Liver (tissue), 8 donors: ENCODE measurements at regions not wholly inside any gene's neighbourhood (a gene's known extent, or its start where the extent isn't known, plus 50 kb on each side); places are given as distances from the start of the nearest gene placed in this dataset.

Source experiments
- DNase-seq: peaks from one replicate; pipeline ENCODE4 v3.0.0-alpha.2; 2017; ENCODE audit warnings: low spot score
- H3K27ac ChIP-seq, 2 donors: one replicate each; pipeline ENCODE4 v1.7.0; 2013; ENCODE audit warnings: inconsistent platforms in 2 of 2, low read length in 2 of 2, control low read depth in 1 of 2, low read depth in 1 of 2, mild to moderate bottlenecking in 1 of 2
- H3K27me3 ChIP-seq, 4 donors: one replicate each; pipeline versions ENCODE4 v1.6.1 to v1.7.0; 2013; ENCODE audit warnings: low read length in 3 of 4, inconsistent platforms in 1 of 4, mild to moderate bottlenecking in 1 of 4, moderate library complexity in 1 of 4; ENCODE audit not compliant: control insufficient read depth in 4 of 4, insufficient read depth in 4 of 4
- H3K36me3 ChIP-seq, 4 donors: one replicate each; pipeline versions ENCODE4 v1.6.1 to v1.7.0; 2013; ENCODE audit warnings: low read length in 3 of 4, mild to moderate bottlenecking in 3 of 4, low read depth in 1 of 4, moderate library complexity in 1 of 4; ENCODE audit not compliant: control insufficient read depth in 4 of 4, insufficient read depth in 3 of 4
- H3K4me1 ChIP-seq, 4 donors: one replicate each; pipeline versions ENCODE4 v1.6.1 to v1.7.0; 2013; ENCODE audit warnings: low read length in 3 of 4, mild to moderate bottlenecking in 3 of 4, moderate library complexity in 1 of 4; ENCODE audit not compliant: control insufficient read depth in 4 of 4, insufficient read depth in 4 of 4
- H3K4me3 ChIP-seq, 3 donors: one replicate each; pipeline versions ENCODE4 v1.6.1 to v1.7.0; 2013; ENCODE audit warnings: low read length in 3 of 3, control low read depth in 1 of 3, low read depth in 1 of 3, mild to moderate bottlenecking in 1 of 3
- H3K9ac ChIP-seq, 2 donors: one replicate each; pipeline ENCODE4 v1.7.0; 2013; ENCODE audit warnings: low read length in 2 of 2, mild to moderate bottlenecking in 2 of 2, moderate library complexity in 2 of 2, control low read depth in 1 of 2, low read depth in 1 of 2
- H3K9me3 ChIP-seq, 4 donors: one replicate each; pipeline versions ENCODE4 v1.6.1 to v1.7.0; 2013; ENCODE audit warnings: low read length in 3 of 4; ENCODE audit not compliant: control insufficient read depth in 4 of 4
- CTCF ChIP-seq: fragments of 150-350 bp; IDR thresholded peaks from 2 replicates; pipeline ENCODE4 v1.5.1; 2017; ENCODE audit warnings: improper control_type of control experiment, low read depth, low read length; ENCODE audit not compliant: missing input control
- EGR1 ChIP-seq, 2 donors: IDR thresholded peaks; 2 replicates each; pipeline ENCODE4 v1.6.1; 2016 to 2018; ENCODE audit warnings: antibody characterized with exemption in 2 of 2, low read depth in 2 of 2
- FOXA1 ChIP-seq: IDR thresholded peaks from 2 replicates; pipeline ENCODE4 v1.6.1; 2016; ENCODE audit warnings: antibody characterized with exemption
- FOXA2 ChIP-seq: IDR thresholded peaks from 2 replicates; pipeline ENCODE4 v1.6.1; 2016; ENCODE audit warnings: antibody characterized with exemption
- HNF4G ChIP-seq: IDR thresholded peaks from 2 replicates; pipeline ENCODE4 v1.6.1; 2016; ENCODE audit warnings: antibody characterized with exemption
- JUND ChIP-seq, 2 donors: IDR thresholded peaks; 2 replicates each; pipeline ENCODE4 v1.6.1; 2016; ENCODE audit warnings: antibody characterized with exemption in 2 of 2
- MAX ChIP-seq: IDR thresholded peaks from 2 replicates; pipeline ENCODE4 v1.6.1; 2016; ENCODE audit warnings: antibody characterized with exemption
- NR2F2 ChIP-seq: IDR thresholded peaks from 2 replicates; pipeline ENCODE4 v1.6.1; 2016; ENCODE audit warnings: antibody characterized with exemption
- RAD21 ChIP-seq, 2 donors: IDR thresholded peaks; 2 replicates each; pipeline ENCODE4 v1.6.1; 2016; ENCODE audit warnings: antibody characterized with exemption in 2 of 2, mild to moderate bottlenecking in 2 of 2
- RXRA ChIP-seq, 2 donors: IDR thresholded peaks; 2 replicates each; pipeline ENCODE4 v1.6.1; 2017 to 2018; ENCODE audit warnings: antibody characterized with exemption in 2 of 2, mild to moderate bottlenecking in 1 of 2
- SP1 ChIP-seq: IDR thresholded peaks from 2 replicates; pipeline ENCODE4 v1.6.1; 2018; ENCODE audit warnings: antibody characterized with exemption, mild to moderate bottlenecking
- TAF1 ChIP-seq: conservative IDR thresholded peaks from 2 replicates; pipeline ENCODE4 v1.6.1; 2016; ENCODE audit warnings: antibody characterized with exemption, mild to moderate bottlenecking
- YY1 ChIP-seq: IDR thresholded peaks from 2 replicates; pipeline ENCODE4 v1.6.1; 2016; ENCODE audit warnings: antibody characterized with exemption, mild to moderate bottlenecking
- WGBS: extraction: QIAGEN DNeasy Blood & Tissue Kit; methylation state at CpG from one replicate; pipeline ENCODE4 v1.1.7; 2013; 5-methylcytosine and 5-hydroxymethylcytosine counted together
- TF ChIP-seq, protein P1 (sequence below): IDR thresholded peaks from 2 replicates; pipeline ENCODE4 v1.6.1; 2016; ENCODE audit warnings: antibody characterized with exemption, mild to moderate bottlenecking
- TF ChIP-seq, protein P2 (sequence below): IDR thresholded peaks from 2 replicates; pipeline ENCODE4 v1.6.1; 2016; ENCODE audit warnings: antibody characterized with exemption
- TF ChIP-seq, protein P3 (sequence below): IDR thresholded peaks from 2 replicates; pipeline ENCODE4 v1.6.1; 2016; ENCODE audit warnings: antibody characterized with exemption
- donor health status: healthy.
- donor health status: healthy.
- donor health status: healthy.
- donor health status: healthy.
- donor health status: healthy.

GRCh38 chr10:45061982-45062381 is 61.3 kb downstream of the ZNF22 start (continued):
- TF ChIP-seq FOXA2, result no peak

DNA sequence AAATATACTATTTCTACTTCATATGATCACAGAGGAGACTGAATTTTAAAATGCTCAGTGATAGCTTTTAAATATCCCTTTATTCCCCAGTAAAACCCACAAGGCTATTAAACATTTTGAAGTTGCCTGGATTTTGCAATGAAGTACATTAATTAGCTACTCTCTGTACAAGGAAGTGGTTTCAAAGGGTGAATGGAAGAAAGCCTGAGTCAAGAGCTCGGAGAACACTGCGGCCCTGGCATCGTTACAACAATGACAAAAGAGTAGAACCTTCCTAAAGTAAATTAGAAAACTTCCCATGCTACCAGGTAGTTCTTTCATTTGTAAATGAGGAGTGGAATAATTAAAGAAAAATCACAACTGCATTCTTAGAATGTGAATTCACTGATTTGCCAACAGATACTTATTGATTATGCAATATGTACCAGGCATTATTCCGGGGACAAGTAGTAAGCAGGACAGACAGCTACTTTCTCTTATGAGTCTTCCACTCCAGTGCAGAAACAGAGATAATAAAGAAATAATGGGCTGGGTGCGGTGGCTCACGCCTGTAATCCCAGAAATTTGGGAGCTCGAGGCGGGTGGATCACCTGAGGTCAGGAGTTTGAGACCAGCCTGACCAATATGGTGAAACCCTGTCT is 63.0 kb downstream of the ZNF22 start:
- TF ChIP-seq RAD21 (IDR thresholded peaks at IDR 0.05), result no peak
- TF ChIP-seq SP1, result no peak
- TF ChIP-seq HNF4G, result no peak
- TF ChIP-seq EGR1 (IDR thresholded peaks at IDR 0.05; ENCODE audit: low read depth in 2 of 2), result no peak
- no peak for TF ChIP-seq MAX
- no peak for TF ChIP-seq RXRA (IDR thresholded peaks at IDR 0.05)
- no peak for TF ChIP-seq CTCF
- TF ChIP-seq FOXA1, result no peak
- TF ChIP-seq, protein P1, sequence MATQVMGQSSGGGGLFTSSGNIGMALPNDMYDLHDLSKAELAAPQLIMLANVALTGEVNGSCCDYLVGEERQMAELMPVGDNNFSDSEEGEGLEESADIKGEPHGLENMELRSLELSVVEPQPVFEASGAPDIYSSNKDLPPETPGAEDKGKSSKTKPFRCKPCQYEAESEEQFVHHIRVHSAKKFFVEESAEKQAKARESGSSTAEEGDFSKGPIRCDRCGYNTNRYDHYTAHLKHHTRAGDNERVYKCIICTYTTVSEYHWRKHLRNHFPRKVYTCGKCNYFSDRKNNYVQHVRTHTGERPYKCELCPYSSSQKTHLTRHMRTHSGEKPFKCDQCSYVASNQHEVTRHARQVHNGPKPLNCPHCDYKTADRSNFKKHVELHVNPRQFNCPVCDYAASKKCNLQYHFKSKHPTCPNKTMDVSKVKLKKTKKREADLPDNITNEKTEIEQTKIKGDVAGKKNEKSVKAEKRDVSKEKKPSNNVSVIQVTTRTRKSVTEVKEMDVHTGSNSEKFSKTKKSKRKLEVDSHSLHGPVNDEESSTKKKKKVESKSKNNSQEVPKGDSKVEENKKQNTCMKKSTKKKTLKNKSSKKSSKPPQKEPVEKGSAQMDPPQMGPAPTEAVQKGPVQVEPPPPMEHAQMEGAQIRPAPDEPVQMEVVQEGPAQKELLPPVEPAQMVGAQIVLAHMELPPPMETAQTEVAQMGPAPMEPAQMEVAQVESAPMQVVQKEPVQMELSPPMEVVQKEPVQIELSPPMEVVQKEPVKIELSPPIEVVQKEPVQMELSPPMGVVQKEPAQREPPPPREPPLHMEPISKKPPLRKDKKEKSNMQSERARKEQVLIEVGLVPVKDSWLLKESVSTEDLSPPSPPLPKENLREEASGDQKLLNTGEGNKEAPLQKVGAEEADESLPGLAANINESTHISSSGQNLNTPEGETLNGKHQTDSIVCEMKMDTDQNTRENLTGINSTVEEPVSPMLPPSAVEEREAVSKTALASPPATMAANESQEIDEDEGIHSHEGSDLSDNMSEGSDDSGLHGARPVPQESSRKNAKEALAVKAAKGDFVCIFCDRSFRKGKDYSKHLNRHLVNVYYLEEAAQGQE, result no peak
- TF ChIP-seq, protein P2, sequence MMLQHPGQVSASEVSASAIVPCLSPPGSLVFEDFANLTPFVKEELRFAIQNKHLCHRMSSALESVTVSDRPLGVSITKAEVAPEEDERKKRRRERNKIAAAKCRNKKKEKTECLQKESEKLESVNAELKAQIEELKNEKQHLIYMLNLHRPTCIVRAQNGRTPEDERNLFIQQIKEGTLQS, result no peak
- no peak for TF ChIP-seq NR2F2
- TF ChIP-seq YY1, result no peak
- TF ChIP-seq, protein P3, sequence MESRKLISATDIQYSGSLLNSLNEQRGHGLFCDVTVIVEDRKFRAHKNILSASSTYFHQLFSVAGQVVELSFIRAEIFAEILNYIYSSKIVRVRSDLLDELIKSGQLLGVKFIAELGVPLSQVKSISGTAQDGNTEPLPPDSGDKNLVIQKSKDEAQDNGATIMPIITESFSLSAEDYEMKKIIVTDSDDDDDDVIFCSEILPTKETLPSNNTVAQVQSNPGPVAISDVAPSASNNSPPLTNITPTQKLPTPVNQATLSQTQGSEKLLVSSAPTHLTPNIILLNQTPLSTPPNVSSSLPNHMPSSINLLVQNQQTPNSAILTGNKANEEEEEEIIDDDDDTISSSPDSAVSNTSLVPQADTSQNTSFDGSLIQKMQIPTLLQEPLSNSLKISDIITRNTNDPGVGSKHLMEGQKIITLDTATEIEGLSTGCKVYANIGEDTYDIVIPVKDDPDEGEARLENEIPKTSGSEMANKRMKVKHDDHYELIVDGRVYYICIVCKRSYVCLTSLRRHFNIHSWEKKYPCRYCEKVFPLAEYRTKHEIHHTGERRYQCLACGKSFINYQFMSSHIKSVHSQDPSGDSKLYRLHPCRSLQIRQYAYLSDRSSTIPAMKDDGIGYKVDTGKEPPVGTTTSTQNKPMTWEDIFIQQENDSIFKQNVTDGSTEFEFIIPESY, result no peak
- no peak for TF ChIP-seq FOXA2
- TF ChIP-seq JUND (IDR thresholded peaks at IDR 0.05), result no peak
- TF ChIP-seq TAF1, result no peak
- no peak for DNase-seq
- no peaks in the 10 kb centered on the region for H3K36me3 ChIP-seq
- H3K27me3 ChIP-seq, result no peaks in the 10 kb centered on the region
- WGBS, result 79% methylated on average over 8 of the region's 8 CpGs
- no peaks in the 10 kb centered on the region for H3K9me3 ChIP-seq
- H3K9ac ChIP-seq, result no peak overlapping the region
- no peak overlapping the region for H3K27ac ChIP-seq
- no peaks in the 10 kb centered on the region for H3K4me1 ChIP-seq
- H3K4me3 ChIP-seq, result no peak overlapping the region
